ENCODE measurements at regions not wholly inside any gene's neighbourhood (a gene's known extent, or its start where the extent isn't known, plus 50 kb on each side); places are given as distances from the start of the nearest gene placed in this dataset.
"Not testable (repeated sequence)": the region's sequence is repeated elsewhere in the genome, so short reads cannot be mapped to it uniquely, and the experiment has no call there.

DNA sequence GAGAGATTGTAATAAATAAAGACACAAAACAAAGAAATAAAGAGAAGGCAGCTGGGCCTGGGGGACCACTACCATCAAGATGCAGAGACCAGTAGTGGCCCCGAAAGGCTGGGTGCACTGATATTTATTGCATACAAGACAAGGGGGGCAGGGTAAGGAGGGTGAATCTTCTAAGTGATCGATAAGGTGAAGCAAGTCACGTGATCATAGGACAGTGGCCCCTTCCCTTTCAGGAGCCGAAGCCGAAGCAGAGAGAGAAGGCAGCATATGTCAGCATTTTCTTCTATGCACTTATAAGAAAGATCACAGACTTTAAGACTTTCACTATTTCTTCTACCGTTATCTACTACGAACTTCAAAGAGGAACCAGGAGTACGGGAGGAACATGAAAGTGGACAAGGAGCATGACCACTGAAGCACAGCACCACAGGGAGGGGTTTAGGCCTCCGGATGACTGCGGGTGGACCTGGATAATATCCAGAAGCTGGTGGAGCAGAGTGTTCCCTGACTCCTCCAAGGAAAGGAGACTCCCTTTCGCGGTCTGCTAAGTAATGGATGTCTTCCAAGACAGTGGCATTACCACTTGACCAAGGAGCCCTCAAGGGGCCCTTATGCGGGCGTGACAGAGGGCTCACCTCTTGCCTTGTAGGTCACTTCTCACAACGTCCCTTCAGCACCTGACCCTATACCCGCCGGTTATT, 126.4 kb downstream of the RBM46 start:
- not testable (repeated sequence) for H3K27ac ChIP-seq (ENCODE audit: poor library complexity, severe bottlenecking); DNase-seq (ENCODE audit: low spot score); H3K27me3 ChIP-seq (ENCODE audit: insufficient read depth, poor library complexity, severe bottlenecking); H3K4me3 ChIP-seq (ENCODE audit: severe bottlenecking); ATAC-seq (ENCODE audit: low read depth); H3K4me1 ChIP-seq (ENCODE audit: insufficient read depth, poor library complexity, severe bottlenecking); H3K9me3 ChIP-seq (ENCODE audit: severe bottlenecking); H3K36me3 ChIP-seq (ENCODE audit: low read depth)

DNA sequence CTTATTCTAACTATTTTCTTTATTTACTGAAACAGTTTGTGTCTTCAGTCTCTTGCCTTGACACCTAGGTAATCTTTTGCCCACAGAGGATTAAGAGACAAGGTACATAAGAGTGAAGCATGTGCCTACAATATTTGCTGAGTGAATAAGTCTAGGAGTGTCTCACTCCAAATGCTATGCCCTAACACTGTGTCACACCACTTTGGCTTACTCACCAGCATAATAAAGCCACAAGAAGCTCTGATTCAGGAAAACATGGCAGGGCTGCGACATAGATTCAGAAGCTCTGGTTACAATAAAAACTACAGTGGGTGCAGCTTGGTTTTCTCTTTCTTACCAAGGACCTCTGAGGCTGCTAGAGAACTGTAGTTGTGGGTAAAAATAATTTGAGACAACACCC, 127.1 kb downstream of the RBM46 start:
- Histone ChIP-seq H3K4me3 (ENCODE audit: severe bottlenecking) (no peak overlapping the region), H3K27ac (ENCODE audit: poor library complexity, severe bottlenecking) (no peak overlapping the region), H3K36me3 (ENCODE audit: low read depth) (no peaks in the 10 kb centered on the region), H3K9me3 (ENCODE audit: severe bottlenecking) (no peaks in the 10 kb centered on the region), H3K4me1 (ENCODE audit: insufficient read depth, poor library complexity, severe bottlenecking) (no peaks in the 10 kb centered on the region), H3K27me3 (ENCODE audit: insufficient read depth, poor library complexity, severe bottlenecking) (no peaks in the 10 kb centered on the region)
- DNase-seq (ENCODE audit: low spot score) (no peak), ATAC-seq (ENCODE audit: low read depth) (peak; percentile 58; the same call in 2 of the 3 replicates)
- TF ChIP-seq CTCF (IDR thresholded peaks at IDR 0.05; ENCODE audit: poor library complexity, severe bottlenecking): no peak

DNA sequence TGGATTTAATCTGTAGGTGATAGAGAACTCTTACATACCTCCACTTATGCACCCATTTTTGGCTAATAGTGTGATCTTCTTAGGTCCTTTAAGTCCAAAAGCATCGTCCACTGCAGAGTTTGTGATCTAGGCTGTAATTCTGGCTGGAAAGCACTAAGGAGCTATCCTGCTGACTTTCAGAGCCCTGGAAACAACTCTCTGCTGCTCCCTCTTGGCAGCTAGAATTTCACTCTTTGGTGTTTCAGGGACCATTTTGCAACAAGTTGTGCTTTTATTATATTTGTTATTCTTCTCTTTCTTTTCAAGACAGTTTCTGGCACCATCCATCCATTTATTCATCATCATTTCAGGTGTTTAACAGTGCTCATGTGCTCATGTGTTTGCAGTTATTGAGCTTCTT, 130.0 kb downstream of the RBM46 start:
- Histone ChIP-seq H3K4me1 (ENCODE audit: insufficient read depth, poor library complexity, severe bottlenecking) (no peaks in the 10 kb centered on the region), H3K9me3 (ENCODE audit: severe bottlenecking) (peaks cover 2% of the 10 kb centered on the region), H3K27ac (ENCODE audit: poor library complexity, severe bottlenecking) (no peak overlapping the region), H3K36me3 (ENCODE audit: low read depth) (no peaks in the 10 kb centered on the region), H3K27me3 (ENCODE audit: insufficient read depth, poor library complexity, severe bottlenecking) (no peaks in the 10 kb centered on the region), H3K4me3 (ENCODE audit: severe bottlenecking) (no peak overlapping the region)
- no peak for TF ChIP-seq CTCF (IDR thresholded peaks at IDR 0.05; ENCODE audit: poor library complexity, severe bottlenecking)
- no peak for DNase-seq (ENCODE audit: low spot score)
- ATAC-seq (ENCODE audit: low read depth): peak; percentile 25; the same call in 1 of the 3 replicates

DNA sequence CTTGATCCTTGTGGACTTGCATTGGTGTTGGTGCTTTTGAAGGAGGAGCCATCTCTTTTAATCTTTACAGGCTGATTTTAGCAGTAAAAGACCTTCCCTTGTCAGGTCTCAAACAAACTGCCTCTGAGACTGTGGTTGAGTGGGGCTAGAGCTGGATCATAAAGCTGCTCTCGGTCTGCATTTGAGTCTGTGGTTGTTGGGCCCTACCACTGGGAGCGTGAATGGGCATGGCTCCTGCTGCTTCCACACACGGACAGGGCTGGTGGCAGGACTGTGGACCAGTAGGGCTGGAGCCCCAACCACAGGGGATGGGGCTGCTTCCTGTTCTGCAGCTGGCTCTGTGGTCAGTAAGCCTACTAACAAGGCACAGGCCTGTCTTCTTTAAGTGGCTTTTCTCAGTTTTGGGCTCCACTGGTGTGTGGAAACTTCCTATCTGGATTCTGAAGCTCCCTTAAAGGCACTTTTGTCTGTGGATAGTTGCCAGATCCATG, 130.6 kb downstream of the RBM46 start:
- H3K36me3 ChIP-seq (ENCODE audit: low read depth): no peaks in the 10 kb centered on the region
- H3K4me1 ChIP-seq (ENCODE audit: insufficient read depth, poor library complexity, severe bottlenecking): no peaks in the 10 kb centered on the region
- no peak overlapping the region for H3K4me3 ChIP-seq (ENCODE audit: severe bottlenecking)
- no peak for ATAC-seq (ENCODE audit: low read depth)
- peaks cover 2% of the 10 kb centered on the region for H3K9me3 ChIP-seq (ENCODE audit: severe bottlenecking)
- DNase-seq (ENCODE audit: low spot score): no peak
- no peak for TF ChIP-seq CTCF (IDR thresholded peaks at IDR 0.05; ENCODE audit: poor library complexity, severe bottlenecking)
- H3K27ac ChIP-seq (ENCODE audit: poor library complexity, severe bottlenecking): no peak overlapping the region
- no peaks in the 10 kb centered on the region for H3K27me3 ChIP-seq (ENCODE audit: insufficient read depth, poor library complexity, severe bottlenecking)

- TF ChIP-seq CTCF (IDR thresholded peaks at IDR 0.05; ENCODE audit: poor library complexity, severe bottlenecking): no peak
- ATAC-seq (ENCODE audit: low read depth) (no peak), DNase-seq (ENCODE audit: low spot score) (no peak)
These were observed 135.0 kb downstream of the RBM46 start for GRCh38 chr4:154916068-154916467.

More at GRCh38 chr4:154916068-154916467, 135.0 kb downstream of the RBM46 start:
- Histone ChIP-seq H3K9me3 (ENCODE audit: severe bottlenecking) (peaks cover 2% of the 10 kb centered on the region), H3K4me1 (ENCODE audit: insufficient read depth, poor library complexity, severe bottlenecking) (no peaks in the 10 kb centered on the region), H3K27me3 (ENCODE audit: insufficient read depth, poor library complexity, severe bottlenecking) (no peaks in the 10 kb centered on the region), H3K27ac (ENCODE audit: poor library complexity, severe bottlenecking) (no peak overlapping the region), H3K4me3 (ENCODE audit: severe bottlenecking) (no peak overlapping the region), H3K36me3 (ENCODE audit: low read depth) (no peaks in the 10 kb centered on the region)
